Inflammatory macrophage (primary cell): ENCODE measurements at regions not wholly inside any gene's neighbourhood (a gene's known extent, or its start where the extent isn't known, plus 50 kb on each side); places are given as distances from the start of the nearest gene placed in this dataset.

Source experiments
- DNase-seq, 2 donors: peaks; one replicate each; pipeline ENCODE4 v3.0.0-alpha.2; 2020 to 2022

- no peak for DNase-seq
These were observed 389.0 kb upstream of the C2CD4B start for GRCh38 chr15:62553911-62554563.

GRCh38 chr15:62558640-62559380 lies 393.7 kb upstream of the C2CD4B start:
- DNase-seq: no peak

GRCh38 chr15:62559381-62559733 lies 394.3 kb upstream of the C2CD4B start:
- DNase-seq: no peak

GRCh38 chr15:62561059-62561519 lies 396.0 kb upstream of the C2CD4B start:
- DNase-seq: no peak

- DNase-seq: no peak
These were observed 396.5 kb upstream of the C2CD4B start for GRCh38 chr15:62561571-62561970.

GRCh38 chr15:62564886-62565633 lies 400.0 kb upstream of the C2CD4B start:
- DNase-seq: no peak

- no peak for DNase-seq
These were observed 400.5 kb upstream of the C2CD4B start for GRCh38 chr15:62565634-62566026.

- DNase-seq: no peak
These were observed 401.2 kb upstream of the C2CD4B start for GRCh38 chr15:62566248-62566647.

GRCh38 chr15:62567501-62567900 lies 402.4 kb upstream of the C2CD4B start:
- DNase-seq: no peak

GRCh38 chr15:62568004-62568403 lies 402.9 kb upstream of the C2CD4B start:
- DNase-seq: no peak

- DNase-seq: no peak
These were observed 403.6 kb upstream of the C2CD4B start for GRCh38 chr15:62568702-62569101.

- DNase-seq: peak; percentile 47 to 58
These were observed 404.6 kb upstream of the C2CD4B start for GRCh38 chr15:62569460-62570404.

GRCh38 chr15:62570405-62570783 lies 405.3 kb upstream of the C2CD4B start:
- DNase-seq: no peak

GRCh38 chr15:62571072-62571471 lies 406.0 kb upstream of the C2CD4B start:
- DNase-seq: no peak

GRCh38 chr15:62572797-62573196 lies 407.7 kb upstream of the C2CD4B start:
- no peak for DNase-seq

- no peak for DNase-seq
These were observed 408.8 kb upstream of the C2CD4B start for GRCh38 chr15:62573876-62574275.

GRCh38 chr15:62578546-62578945 lies 413.5 kb upstream of the C2CD4B start:
- DNase-seq: no peak

- no peak for DNase-seq
These were observed 413.9 kb upstream of the C2CD4B start for GRCh38 chr15:62578960-62579359.

- no peak for DNase-seq
These were observed 414.8 kb upstream of the C2CD4B start for GRCh38 chr15:62579842-62580241.

GRCh38 chr15:62582580-62582979 lies 417.5 kb upstream of the C2CD4B start:
- DNase-seq: no peak

- DNase-seq: no peak
These were observed 419.5 kb upstream of the C2CD4B start for GRCh38 chr15:62584301-62585235.
